HG02840 (cell line): ENCODE measurements at regions not wholly inside any gene's neighbourhood (a gene's known extent, or its start where the extent isn't known, plus 50 kb on each side); places are given as distances from the start of the nearest gene placed in this dataset.
"Not testable (repeated sequence)": the region's sequence is repeated elsewhere in the genome, so short reads cannot be mapped to it uniquely, and the experiment has no call there.

Experiments
- ATAC-seq: cut with Tn5 transposase; IDR thresholded peaks from one replicate; pipeline ENCODE4 v1.9.1; 2021; ENCODE audit warnings: mild to moderate bottlenecking, moderate library complexity, moderate number of reproducible peaks; ENCODE audit not compliant: unreplicated experiment, low FRiP score

DNA sequence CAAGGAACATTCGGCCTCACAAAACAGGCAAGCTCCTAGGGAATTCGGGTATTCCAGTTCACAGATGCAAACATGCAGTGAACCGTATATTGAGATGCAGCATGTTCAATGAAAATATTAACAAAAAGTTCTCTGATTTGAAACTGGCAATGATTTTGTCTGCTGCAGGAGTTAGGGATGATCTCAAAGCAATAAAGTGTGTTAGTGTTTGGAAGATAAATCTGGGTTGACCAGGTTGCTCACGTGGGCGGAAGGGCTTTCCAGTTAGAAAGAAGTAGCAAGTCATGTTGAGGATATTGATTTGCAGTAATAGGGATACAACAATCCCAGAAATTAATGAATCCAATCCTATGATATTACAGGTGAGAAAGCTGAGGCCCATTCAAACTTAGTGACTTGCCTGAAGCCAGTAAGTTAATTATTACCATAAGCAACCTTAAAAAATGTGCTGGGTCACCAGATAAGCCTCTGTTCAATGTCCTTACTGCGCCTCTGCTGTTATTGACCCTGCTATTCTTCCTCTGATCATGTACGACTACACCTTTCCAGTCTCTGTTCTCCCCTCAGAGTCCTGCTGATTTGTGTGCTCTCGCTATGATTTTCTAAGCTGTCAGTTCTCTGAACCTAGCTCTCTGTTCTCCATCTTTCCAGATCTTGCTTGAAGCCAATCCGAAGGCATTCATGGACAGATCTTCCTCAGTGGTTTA is 370.8 kb downstream of the DSEL start:
- no peak for ATAC-seq

DNA sequence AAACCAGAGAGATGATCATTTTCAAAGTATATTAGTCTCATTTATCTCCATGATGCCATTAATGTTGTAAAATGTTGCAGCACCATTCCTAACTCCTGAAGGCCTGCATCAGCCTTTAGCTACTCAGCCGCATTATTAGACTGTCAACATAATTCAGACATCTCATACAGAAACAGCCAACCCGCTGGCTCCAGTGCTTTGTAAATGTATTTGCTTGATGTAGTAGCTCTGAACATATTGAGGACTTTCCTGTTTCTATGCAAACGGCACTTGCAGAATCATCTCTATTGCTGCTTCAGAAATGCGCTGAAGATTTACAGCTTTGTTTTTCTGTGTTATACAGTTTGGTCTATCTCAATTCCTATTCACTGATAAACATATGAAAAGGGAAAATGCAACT is 372.2 kb downstream of the DSEL start:
- no peak for ATAC-seq

DNA sequence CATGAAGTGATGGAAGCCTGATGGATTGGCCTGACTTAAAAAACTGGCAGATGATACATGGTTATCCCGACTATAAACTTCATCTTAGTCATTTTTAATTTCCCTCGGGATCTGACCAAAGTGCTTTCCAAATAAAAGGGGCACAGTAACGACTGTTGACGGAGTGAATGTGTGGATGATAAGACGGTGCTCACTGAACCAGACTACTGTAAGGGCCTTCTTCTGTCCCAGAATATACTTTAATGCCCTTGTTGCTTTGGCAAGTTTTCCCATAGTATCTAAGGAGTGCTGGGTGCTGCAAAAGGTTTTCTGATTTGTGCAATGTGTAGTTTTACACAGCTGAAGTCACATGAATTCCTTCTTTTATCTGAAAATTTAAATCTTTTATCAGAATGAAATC is 373.5 kb downstream of the DSEL start:
- no peak for ATAC-seq

DNA sequence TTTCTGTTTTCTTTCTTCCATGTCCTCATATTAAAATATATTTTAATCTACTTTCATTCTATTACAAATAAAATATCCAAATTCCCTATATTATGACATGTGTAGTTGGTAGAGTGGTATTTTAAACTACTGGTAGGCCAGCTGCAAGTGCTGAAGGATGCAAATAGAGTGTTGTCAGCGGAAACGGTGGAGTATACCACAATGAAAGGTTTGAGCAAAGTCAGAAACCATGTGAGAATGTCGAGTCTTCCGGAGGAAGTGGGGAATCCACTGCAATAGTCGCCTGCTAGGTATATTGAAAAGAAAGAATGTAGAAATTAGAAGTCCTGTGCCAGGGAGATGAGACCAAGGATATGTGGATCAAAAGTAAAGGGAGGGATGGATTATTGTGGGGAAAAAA is 373.9 kb downstream of the DSEL start:
- no peak for ATAC-seq

DNA sequence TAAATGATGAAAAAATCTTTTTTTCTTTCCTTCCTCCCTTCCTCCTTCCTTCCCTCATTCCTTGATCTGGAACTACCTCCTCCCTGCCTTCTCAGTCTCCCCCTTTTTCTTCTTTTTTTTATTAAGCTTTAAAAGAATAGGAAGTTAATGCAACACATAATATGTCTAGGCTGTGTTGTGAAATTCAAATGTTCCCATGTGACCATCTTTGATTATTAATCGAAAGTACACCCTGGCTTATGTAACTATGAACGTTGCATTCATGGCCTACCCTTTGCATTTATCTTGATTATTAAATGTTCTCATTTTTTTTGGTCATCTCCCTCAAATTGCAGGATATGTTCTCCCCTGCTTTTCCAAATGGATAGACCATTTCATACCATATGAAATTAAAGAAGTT is 376.0 kb downstream of the DSEL start:
- ATAC-seq, result no peak

DNA sequence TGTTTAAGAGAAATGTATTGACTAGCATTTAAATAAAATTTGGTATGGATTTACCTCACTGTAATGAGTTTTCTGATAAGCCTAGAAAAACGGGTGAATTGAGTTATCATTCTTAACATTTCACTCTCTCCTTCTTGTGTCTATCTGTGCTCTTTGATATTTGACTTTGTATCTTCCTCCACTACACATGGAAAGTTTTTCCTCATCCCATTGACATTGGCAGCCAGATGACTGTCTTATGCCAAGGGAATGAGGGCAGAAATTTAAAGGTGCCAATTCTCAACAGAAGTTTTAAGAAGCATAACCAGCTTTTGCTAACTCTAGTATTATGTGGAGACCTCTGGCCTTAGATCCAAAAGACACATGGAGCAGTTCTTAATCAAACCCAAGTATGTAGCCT is 376.6 kb downstream of the DSEL start:
- ATAC-seq, result no peak

DNA sequence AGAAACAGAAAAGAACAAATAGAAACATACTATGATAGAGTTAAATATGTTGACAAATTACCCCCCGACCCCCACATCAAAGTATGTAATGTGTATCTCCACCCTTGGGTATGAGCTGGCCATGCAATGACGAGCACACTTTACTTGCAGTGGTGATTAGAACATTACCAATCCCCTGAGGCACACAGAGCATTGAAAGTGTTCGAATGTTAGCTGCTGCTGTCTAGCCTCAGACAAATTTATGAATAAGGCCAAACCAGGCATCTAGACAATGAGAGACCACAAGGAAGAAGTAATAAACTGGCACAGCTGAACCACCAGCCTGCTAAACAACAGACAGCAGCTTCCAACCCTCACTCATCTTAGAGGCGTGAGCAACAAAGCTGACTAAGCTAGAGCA is 380.5 kb downstream of the DSEL start:
- no peak for ATAC-seq

DNA sequence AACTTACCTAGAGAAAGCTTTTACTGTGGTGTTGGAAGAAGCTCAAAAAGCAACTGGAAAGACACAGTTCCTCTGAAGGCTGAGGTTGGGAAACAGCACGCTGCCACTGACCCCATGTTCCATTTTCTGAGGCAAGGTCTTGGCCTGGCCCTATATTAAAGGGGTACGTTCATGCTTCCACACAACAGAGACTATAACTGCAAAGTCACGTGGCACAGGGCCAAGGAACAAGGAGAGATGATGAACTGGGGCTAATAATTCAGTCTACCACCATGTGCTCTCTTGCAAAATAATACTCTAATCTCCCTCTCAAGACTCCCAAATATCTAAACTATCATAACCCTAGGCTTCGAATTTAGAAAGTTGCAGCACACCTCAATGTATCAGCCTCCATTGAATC is 381.6 kb downstream of the DSEL start:
- no peak for ATAC-seq

DNA sequence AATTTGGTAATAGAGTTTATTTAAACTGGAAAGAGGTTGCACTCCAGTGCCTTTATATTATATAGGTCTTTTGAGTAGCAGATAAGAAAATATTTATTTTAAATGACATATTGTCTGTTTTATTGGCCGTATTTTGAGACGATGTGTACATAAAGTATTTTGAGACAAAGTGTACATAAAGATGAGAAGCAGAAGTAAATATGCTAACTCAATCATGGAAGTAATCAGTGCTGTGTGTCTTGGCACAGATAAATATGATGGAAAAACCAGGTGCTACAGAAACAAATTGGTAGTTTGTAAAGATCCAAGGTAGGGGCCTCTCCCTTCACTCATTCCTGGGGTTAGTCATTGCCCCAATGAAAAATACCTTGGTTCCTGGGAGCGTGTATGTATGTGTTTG is 382.9 kb downstream of the DSEL start:
- ATAC-seq, result no peak

DNA sequence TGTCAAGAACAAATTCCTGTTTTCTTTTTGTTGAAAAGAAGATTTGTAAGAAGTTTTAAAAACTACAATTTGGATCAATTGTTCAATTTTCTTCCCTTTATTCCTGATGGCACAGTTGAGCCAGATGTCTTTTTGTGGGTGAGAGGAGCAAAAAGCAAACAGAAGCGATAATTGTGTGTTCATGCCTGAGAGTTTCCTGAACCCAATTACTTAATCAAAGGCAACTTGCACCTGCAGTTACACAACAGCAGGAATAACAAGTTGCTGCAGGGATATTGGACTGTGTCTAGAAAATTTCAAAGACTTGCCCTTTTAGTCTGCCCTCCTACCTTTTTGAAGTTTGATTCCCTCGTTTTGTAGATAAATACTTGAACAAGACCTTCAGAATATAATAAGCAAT is 383.6 kb downstream of the DSEL start:
- no peak for ATAC-seq

DNA sequence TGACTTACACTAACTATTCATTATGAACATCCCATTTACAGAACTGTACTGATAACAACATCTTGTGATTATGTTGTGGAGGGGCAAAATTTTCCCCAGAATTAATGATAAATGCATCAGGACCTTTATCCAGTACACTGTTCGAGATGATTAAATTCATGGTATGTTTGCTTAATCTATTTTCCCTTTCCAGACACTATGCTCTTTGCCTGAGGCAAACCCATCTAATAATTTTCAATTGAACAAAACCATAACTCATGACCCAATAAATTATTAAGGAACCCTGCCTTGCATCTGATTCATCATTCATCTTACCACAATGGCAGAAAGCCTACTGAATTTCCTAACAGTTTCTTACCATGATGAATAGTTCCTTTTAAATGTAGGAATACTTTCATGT is 385.0 kb downstream of the DSEL start:
- ATAC-seq, result no peak

DNA sequence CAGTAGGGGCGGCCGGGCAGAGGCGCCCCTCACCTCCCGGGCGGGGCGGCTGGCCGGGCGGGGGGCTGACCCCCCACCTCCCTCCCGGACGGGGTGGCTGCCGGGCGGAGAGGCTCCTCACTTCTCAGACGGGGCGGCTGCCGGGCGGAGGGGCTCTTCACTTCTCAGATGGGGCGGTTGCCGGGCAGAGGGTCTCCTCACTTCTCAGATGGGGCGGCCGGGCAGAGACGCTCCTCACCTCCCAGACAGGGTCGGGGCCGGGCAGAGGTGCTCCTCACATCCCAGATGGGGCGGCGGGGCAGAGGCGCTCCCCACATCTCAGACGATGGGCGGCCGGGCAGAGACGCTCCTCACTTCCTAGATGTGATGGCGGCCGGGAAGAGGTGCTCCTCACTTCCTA is 389.8 kb downstream of the DSEL start:
- not testable (repeated sequence) for ATAC-seq

DNA sequence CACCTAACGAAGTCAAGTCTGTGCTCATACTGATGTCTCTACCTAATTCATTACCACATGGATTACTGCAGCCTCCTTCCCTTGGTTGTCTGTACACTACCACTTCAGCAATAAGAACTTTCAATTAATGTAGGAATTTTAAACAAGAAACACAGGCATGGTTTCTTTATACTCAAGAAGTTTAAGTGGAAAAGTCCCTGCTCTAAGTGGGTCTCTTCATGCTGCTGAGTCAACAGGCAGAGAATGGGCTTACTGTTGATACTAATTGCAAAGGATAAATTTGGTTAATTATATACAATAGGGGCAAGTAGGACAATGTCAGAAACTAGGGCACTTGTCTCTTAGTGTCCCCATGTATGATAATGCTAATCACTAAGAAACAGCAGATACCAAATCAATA is 392.6 kb downstream of the DSEL start:
- ATAC-seq, result no peak

DNA sequence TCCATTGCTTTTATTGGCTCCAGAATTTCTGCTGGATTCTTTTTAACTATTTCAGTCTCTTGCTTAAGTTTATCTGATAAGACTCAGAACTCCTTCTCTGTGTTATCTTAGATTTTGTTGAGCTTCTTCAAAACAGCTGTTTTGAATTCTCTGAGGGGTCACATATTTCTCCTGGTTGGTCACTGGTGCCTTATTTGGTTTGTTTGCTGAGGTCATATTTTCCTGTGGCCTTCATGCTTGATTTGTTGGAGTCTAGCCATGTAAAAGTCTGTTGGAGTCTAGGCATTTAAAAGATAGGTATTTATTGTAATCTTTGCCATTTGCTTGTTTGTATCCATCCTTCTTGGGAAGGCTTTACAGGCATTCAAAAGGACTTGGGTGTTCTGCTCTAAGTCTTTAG is 398.7 kb downstream of the DSEL start:
- no peak for ATAC-seq

DNA sequence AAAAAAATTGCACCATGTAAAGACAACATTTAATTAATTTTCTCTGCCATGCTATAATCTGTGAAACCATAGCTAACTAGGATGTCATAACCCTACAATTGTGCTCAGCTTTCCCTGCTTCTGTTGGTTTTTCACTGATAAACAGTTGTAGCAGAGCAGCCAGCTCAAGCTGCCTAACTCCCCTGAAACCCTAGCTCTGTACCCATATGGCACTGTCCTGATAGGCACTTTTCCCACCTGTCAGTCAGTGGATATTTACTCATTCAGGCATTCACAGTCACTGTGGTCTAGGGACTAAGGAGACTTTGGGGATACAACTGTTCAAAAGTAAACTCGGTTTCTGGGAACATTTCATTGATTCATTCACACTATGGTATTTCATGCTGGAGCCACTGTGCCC is 407.0 kb downstream of the DSEL start:
- no peak for ATAC-seq

DNA sequence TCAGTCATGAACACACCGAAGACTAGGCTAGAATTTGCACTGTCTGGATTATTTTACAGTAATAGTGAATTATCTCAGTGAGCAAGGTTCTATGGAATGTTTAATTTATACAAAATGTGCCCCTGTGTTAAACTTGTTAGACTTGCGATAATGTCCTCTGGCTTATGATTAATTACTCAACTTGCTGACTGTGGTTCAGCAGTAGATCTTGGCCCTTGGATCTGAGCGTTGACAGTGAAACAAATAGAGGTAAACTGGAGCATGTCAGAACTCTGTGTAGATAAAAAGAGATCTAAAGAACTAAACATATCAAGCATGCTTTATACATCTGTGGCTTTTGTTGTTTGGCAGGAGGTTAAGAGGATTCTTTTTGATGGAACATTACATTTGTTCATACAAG is 407.6 kb downstream of the DSEL start:
- ATAC-seq, result no peak

DNA sequence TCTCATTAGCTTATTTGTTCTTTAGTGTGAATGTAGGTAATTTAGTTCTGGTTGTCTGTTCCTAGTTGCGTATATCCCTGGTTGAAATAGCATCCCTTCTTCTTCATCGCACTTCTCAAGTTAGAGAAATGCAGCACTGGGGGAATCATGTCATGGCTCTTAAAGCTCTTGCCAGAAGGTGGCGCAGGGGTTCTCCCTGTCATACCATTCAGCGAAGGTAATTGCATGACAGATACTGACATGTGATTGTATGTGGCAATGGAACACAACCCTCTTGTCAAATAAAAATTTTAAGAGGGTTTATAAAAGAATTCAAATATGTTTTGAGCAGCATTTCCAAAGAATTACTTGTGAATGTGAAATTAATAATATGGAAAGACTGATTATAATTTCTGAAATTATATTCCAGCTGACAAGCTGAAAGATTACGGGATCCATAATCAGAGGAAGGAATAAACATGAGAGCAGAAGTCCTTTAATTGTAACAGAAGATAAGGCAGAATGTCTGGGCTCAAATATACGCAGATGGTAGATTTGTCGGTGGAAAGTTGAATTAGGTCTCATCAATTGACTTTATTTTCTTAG is 411.7 kb downstream of the DSEL start:
- ATAC-seq, result peak; percentile 78

DNA sequence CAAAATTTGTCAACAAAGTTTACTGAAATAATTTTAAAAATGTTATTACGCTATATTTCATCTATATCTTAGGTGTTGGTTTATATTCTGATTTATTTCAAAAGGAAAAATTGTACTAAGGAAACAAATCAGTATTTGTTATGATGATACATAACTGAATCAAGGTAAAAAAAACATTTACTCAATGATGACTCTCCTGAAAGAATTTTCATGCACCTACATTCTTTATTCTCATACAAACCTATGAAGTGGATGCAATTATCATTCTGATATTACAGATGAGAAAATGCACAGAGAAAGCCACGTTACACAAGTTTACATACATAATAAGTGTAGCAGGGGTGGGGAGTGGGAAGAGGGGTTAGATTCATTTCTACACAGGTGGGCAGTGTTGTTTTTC is 422.4 kb downstream of the DSEL start:
- no peak for ATAC-seq

DNA sequence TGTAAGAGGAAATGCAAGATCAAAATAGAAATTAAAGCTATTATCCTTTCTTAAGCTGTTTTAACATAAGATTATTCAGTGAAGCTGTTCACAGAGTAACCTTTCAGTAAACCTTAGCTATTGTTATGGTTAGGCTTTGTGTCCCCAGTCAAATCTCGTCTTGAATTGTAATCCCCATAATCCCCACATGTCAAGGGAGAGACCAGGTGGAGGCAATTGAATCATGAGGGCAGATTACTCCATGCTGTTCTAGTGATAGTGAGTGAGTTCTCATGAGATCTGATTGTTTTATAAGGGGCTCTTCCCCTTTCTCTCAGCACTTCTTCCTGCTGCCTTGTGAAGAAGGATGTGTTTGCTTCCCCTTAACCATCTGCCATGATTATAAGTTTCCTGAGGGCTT is 424.4 kb downstream of the DSEL start:
- ATAC-seq, result no peak

DNA sequence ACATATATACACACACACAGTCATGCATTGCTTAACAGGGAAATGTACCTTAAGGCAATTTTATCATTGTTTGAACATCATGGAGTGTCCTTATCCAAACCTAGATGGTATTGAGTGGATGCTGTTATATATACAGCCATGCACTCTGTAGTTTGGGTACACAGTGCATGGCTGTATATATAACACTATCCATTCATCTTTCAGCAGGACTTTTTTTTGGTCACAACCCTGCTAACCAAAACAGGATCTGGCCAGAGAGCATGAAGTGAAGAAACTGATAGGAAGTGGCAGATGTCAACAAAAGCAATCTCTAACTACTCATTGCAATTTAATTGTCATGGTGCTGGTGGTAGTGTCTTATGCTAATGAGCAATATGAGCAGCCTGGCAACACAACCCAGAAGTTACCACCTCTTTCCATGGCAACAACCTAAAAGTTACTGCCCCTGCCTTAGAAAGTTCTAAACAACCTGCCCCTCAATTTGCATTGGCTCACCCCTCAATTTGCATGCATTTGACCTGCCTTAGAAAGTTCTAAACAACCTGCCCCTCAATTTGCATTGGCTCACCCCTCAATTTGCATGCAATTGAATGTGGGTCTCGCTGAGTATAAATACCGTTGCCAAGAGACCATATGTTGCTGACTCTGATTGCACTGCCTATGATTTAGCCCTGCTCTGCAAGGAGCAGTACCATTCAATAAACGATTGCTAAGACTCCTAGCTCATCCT is 434.9 kb downstream of the DSEL start:
- no peak for ATAC-seq

DNA sequence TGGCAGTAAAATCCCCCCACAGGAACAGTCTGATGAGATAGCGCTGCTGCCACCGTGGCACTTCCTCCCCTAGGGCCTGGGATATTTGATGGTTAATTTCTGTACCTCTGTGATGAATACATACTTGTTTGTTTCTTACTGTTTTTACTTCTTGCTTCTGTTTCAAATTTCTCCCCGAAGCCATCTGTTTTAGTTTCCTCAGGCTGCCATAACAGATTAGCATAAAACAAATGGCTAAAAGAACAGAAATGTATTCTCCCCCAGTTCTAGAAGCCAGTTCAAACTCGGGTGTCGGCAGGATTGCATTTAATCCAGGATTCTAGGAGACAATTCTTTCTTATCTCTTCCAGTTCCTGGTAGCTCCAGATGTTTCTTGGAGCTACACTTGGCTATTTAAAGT is 435.9 kb downstream of the DSEL start:
- no peak for ATAC-seq

DNA sequence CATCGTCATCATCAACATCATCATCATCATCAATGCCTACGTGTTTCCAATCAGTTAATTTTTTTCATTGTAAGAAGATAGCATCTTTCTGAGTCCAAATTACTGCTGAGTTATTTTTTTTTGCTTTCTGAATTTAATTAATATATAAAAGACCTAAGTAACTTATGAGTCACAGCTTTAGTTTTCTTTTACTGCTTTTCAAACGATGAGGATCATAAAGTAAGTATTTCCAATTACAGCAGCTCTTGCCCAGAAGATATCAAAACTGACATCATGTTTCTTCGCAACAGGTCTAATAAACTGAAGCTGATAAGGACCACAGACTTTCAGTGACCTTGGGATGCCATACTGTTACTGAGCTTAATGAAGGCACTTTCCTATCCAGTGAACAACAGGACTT is 442.2 kb downstream of the DSEL start:
- ATAC-seq, result no peak
